ENCODE measurements at regions not wholly inside any gene's neighbourhood (a gene's known extent, or its start where the extent isn't known, plus 50 kb on each side); places are given as distances from the start of the nearest gene placed in this dataset.
A peak's percentile ranks its signal among the peaks of the same experiment; 100 is the strongest.

DNA sequence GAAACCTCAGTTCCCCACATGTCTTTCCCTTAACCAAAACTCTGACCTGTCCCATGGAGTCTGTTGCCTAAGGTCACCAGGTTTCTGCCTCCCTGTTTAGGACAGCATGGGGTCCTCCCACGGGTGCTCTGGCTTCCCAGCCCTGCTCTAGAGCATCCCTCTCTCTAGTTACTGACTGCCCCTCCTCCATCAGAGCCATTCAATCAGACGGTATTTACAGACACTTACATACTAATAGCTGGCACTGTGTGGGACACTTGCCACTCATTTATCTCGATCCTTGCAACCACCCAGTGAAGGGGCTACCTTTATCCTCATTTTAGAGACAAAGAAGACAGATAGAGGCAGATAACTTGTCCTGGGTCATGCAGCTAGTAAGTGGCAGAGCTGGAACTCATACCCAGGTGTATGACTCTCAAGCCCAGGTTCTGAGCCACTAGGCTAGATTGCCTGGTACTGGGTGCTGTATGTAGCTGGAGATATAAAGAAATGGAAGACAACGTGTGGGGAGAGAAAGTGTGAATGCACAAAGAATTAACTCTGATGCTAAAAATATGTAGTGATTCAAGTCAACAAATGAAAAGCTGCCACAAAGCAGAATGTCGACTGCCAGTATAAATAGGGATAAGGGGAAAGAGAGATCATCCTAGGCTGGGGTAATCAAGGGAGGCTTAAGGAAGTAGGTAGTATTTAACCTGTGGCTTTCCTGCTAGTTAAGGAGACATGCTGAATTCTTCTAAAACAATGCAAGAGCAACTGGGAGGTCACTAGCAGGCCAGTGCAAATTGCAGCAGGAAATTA is 52.5 kb upstream of the PDE8B start:
- DNase-seq = no peak

DNA sequence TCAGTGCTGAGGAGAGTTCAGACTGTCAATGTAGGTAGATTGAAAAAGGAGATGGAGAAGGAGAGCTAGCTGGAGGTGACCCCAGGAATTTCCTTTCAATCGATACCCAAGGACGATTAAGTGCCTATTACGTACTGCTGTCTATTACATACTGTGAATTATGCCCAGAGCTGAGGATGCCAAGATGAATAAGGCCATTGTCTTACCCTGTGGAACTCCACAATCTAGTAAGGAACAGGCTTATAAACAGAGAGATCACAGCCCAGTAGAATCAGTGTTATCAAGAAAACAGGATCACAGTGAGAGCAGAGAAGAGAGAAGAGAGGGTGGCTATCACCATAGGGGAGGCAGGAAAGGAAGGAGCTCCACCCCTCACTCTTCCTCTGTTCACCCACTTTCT is 54.1 kb upstream of the PDE8B start:
- DNase-seq = no peak

GRCh38 chr5:77155179-77155785 is 55.2 kb upstream of the PDE8B start:
- DNase-seq = no peak

- no peak for DNase-seq
These were observed 58.0 kb upstream of the PDE8B start for GRCh38 chr5:77152441-77152840.

GRCh38 chr5:77151501-77151900 is 59.0 kb upstream of the PDE8B start:
- DNase-seq = no peak

- no peak for DNase-seq
These were observed 59.8 kb upstream of the ZBED3 start for GRCh38 chr5:77146896-77147295.

DNA sequence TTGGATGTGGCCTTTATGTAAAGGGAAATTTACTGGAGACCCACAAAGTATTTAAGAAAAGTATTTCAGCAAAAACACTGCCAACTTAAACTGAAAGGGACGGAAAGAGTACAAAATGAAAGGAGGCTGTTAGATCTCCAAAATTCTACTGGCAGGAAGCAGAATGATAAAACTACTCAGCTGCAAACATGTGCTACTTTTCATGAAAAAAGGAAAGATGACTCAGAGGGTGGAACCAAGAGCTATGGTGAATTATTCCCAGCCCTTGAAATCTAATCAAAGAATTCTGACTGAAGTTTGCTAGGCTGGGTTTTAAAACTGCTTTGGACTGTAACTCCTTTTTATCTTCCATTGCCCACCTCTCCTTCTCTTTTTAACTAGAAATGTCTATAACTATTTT is 58.6 kb upstream of the ZBED3 start:
- peak; percentile 5 for DNase-seq

DNA sequence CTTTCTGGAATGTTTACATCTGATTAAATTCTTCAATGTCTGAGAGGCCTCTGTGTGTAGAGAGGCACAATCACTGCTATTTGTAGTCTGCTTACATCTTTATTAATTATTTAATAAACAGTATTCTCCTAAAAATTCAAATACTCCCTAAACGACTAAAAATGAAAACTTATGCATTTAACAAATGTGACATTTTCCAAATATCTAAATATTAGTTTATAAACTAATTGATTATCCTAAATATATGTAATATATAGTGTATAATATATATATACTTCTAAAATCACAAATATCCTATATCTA is 57.7 kb upstream of the ZBED3 start:
- no peak for DNase-seq

DNA sequence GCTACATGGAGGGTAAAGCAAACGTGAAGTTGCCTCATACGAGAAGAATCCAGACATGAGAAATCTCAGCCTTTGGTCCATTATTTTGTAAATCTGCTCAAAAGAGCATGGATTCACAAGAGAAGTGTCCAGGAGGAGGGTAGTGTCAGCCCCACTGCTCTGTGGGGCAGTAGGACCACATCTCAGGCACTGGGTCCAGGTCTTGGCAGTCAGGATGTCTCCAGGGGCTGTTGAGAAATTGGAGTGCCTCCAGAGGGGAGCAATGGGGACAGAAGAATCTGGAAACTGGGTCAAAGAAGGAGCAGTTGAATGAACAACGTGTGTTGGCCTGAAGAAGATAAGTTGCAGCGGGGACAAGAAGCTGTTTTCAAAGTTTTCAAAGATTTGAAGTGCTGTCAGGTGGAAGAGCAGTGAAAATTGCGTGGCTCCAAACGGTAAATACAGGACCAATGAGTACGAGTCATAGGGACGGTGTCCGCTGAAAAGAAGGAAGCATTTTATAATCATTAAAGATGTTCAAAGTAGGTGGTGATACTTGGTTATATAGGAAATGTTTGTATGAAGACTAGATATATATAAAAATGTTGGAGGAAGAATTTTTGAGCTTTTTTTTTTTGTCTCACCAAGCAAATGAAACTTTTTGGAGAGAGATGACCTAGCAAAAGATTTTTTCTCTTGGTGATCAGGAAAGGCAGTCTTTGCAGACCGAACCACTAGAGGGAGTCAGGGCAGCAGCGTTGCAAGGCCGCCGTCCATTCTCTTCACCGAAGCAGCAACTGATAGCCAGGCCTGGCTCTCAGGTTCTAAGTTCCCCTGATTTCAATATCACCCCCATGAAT is 57.1 kb upstream of the ZBED3 start:
- peak; percentile 32 for DNase-seq

DNA sequence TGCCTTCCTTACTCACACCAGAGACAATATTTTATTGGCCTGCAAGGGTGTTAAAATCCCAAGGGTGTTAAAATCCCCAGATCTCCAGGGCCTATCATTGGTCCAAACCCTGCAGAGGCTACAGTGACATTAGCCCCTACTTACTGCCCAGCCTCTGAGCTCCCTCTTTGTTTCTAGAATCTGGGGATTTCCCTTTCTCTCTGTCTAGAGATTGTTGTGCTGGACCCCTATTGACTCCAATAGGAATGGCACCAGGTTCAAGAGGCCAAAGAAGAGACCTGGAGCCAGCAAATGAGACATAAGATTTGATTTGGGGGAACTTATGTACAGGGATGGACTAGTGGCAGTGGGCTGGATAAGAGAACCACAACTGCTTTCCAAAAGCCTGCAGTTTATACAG is 53.3 kb upstream of the ZBED3 start:
- no peak for DNase-seq

DNA sequence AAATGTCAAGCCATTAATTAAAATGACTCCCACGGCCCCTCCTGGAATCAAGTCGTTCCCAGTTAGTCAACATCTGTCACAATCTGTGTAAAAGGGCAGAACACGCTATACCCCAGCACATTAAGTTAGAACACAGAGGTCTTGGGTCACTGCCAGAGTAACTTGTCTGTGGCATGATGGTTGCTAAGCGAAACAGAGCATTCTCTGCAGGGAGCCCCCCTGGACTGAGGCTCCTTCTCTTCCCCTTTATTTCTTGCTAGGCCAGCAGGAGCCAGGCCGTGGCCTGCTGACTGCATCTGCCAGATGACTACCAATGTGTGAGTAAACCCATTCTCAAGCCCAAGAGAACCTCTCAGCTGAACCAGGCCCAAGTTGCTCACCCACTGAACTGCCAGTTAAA is 51.9 kb upstream of the ZBED3 start:
- DNase-seq = no peak
